KMS-11 (cell line): ENCODE measurements at regions not wholly inside any gene's neighbourhood (a gene's known extent, or its start where the extent isn't known, plus 50 kb on each side); places are given as distances from the start of the nearest gene placed in this dataset.
"Not testable (repeated sequence)": the region's sequence is repeated elsewhere in the genome, so short reads cannot be mapped to it uniquely, and the experiment has no call there.

Experiments
- H2AFZ ChIP-seq: fragments of 200-600 bp; sonication (generic); 2 replicates; pipeline ENCODE4 v1.6.1; 2016; ENCODE audit warnings: antibody characterized with exemption, mixed run types, low read depth
- H3K27ac ChIP-seq: fragments of 200-600 bp; sonication (generic); 2 replicates; pipeline ENCODE4 v1.6.1; 2016; ENCODE audit warnings: mild to moderate bottlenecking, mixed run types
- H3K27me3 ChIP-seq: fragments of 200-600 bp; sonication (generic); 2 replicates; pipeline ENCODE4 v1.6.1; 2017; ENCODE audit warnings: mild to moderate bottlenecking, low read depth, mixed run types, moderate library complexity; ENCODE audit not compliant: insufficient read depth
- H3K36me3 ChIP-seq: fragments of 200-600 bp; sonication (generic); 2 replicates; pipeline ENCODE4 v1.6.1; 2017; ENCODE audit warnings: mild to moderate bottlenecking, mixed run types; ENCODE audit not compliant: insufficient read depth
- H3K4me1 ChIP-seq: fragments of 200-600 bp; sonication (generic); 2 replicates; pipeline ENCODE4 v1.6.1; 2016; ENCODE audit warnings: mild to moderate bottlenecking, low read depth, mixed run types; ENCODE audit not compliant: poor library complexity, severe bottlenecking
- H3K4me2 ChIP-seq: fragments of 200-600 bp; sonication (generic); 2 replicates; pipeline ENCODE4 v1.7.0; 2016; ENCODE audit warnings: mild to moderate bottlenecking, mixed run types
- H3K4me3 ChIP-seq: fragments of 200-600 bp; sonication (generic); IDR thresholded peaks from 2 replicates; pipeline ENCODE4 v1.6.1; 2017; ENCODE audit warnings: low read depth, low read length, mixed read lengths; ENCODE audit not compliant: insufficient read depth
- H3K79me2 ChIP-seq: fragments of 200-600 bp; sonication (generic); 2 replicates; pipeline ENCODE4 v1.6.1; 2016; ENCODE audit warnings: low read depth, mixed run types; ENCODE audit not compliant: insufficient read depth
- H3K9ac ChIP-seq: fragments of 200-600 bp; sonication (generic); 2 replicates; pipeline ENCODE4 v1.6.1; 2016; ENCODE audit warnings: mild to moderate bottlenecking, mixed run types
- H4K20me1 ChIP-seq: fragments of 200-600 bp; sonication (generic); 2 replicates; pipeline ENCODE4 v1.6.1; 2016; ENCODE audit warnings: mild to moderate bottlenecking, mixed run types; ENCODE audit not compliant: insufficient read depth
- CTCF ChIP-seq: fragments of 200-600 bp; sonication (generic); conservative IDR thresholded peaks from 2 replicates; pipeline ENCODE4 v1.6.1; 2017; ENCODE audit warnings: low read depth, mild to moderate bottlenecking, antibody characterized with exemption, low read length, moderate library complexity, mixed read lengths

DNA sequence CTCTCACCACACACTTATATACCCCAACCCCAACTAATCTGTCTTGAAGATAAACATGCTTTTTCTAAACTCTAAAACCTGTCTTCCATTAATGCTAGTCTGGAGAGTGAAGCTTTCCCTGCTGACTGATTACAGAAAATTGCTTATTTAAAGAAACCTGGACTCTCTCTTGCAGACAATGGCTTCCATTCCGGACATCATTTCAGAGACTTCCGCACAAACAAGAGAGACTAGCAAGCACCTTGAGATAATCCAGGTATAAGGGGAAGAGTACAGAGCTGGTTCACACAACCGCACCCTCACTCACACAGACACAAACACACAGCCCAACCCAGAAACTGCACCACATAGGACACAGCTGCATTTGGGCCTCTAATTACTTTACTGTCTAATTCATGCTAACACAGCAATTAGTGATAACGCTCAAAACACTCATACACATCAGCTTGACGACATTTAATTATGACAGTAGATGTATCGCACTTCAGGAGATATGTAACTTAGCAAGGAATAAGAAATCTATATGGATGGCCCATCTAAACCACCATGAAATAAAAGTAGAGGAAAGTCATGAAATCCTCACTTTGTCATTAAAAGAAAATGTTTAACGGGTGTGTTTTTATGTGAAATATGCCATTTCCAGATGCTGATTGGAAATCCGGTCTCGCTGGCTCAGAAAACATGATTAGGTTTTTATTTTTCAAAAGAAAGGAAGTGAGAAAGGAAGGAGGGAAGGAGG, 138.1 kb upstream of the JARID2 start:
- no peak for TF ChIP-seq CTCF
- H4K20me1 ChIP-seq: no peaks in the 10 kb centered on the region
- no peak overlapping the region for H2AFZ ChIP-seq

GRCh38 chr6:15108383-15108715, 137.5 kb upstream of the JARID2 start:
- H3K4me3 ChIP-seq: no peak overlapping the region
- H3K4me1 ChIP-seq: no peaks in the 10 kb centered on the region
- H3K27ac ChIP-seq: no peak overlapping the region
- H3K4me2 ChIP-seq: no peak overlapping the region
- no peaks in the 10 kb centered on the region for H3K27me3 ChIP-seq
- H3K36me3 ChIP-seq: no peaks in the 10 kb centered on the region
- no peaks in the 10 kb centered on the region for H3K79me2 ChIP-seq
- no peaks in the 10 kb centered on the region for H4K20me1 ChIP-seq
- no peak overlapping the region for H2AFZ ChIP-seq
- H3K9ac ChIP-seq: no peak overlapping the region
- TF ChIP-seq CTCF: no peak

More for the DNA sequence above, 138.1 kb upstream of the JARID2 start:
- Histone ChIP-seq H3K4me1 (no peaks in the 10 kb centered on the region), H3K79me2 (no peaks in the 10 kb centered on the region), H3K36me3 (no peaks in the 10 kb centered on the region), H3K27ac (no peak overlapping the region), H3K27me3 (no peaks in the 10 kb centered on the region), H3K4me2 (no peak overlapping the region), H3K9ac (no peak overlapping the region), H3K4me3 (no peak overlapping the region)

- H3K4me1 ChIP-seq: no peaks in the 10 kb centered on the region
- no peaks in the 10 kb centered on the region for H3K36me3 ChIP-seq
- no peaks in the 10 kb centered on the region for H3K27me3 ChIP-seq
- H3K9ac ChIP-seq: no peak overlapping the region
- H3K79me2 ChIP-seq: no peaks in the 10 kb centered on the region
- no peak overlapping the region for H3K4me2 ChIP-seq
- H4K20me1 ChIP-seq: no peaks in the 10 kb centered on the region
- H3K4me3 ChIP-seq: no peak overlapping the region
- no peak for TF ChIP-seq CTCF
- H2AFZ ChIP-seq: no peak overlapping the region
- no peak overlapping the region for H3K27ac ChIP-seq
These were observed 136.4 kb upstream of the JARID2 start for GRCh38 chr6:15109338-15110090.

- Histone ChIP-seq H3K4me1 (no peaks in the 10 kb centered on the region), H3K4me3 (no peak overlapping the region), H2AFZ (no peak overlapping the region), H4K20me1 (no peaks in the 10 kb centered on the region), H3K9ac (no peak overlapping the region), H3K4me2 (no peak overlapping the region), H3K36me3 (no peaks in the 10 kb centered on the region), H3K27ac (no peak overlapping the region), H3K79me2 (no peaks in the 10 kb centered on the region), H3K27me3 (no peaks in the 10 kb centered on the region)
- no peak for TF ChIP-seq CTCF
These were observed 135.0 kb upstream of the JARID2 start for GRCh38 chr6:15110726-15111354.

DNA sequence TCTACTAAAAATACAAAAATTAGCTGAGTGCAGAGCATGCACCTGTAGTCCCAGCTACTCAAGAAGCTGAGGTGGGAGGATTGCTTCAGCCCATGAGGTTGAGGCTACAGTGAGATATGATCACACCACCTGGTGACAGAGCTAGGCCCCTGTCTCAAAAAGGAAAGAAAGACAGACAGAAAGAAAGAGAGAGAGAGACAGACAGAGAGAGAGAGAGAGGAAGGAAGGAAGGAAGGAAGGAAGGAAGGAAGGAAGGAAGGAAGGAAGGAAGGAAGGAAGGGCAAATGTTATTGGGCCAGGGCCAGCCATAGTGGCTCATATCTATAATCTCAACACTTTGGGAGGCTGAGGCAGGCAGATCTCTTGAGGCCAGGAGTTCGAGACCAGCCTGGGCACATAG, 134.3 kb upstream of the JARID2 start:
- not testable (repeated sequence) for H3K4me3 ChIP-seq, H2AFZ ChIP-seq, H3K4me1 ChIP-seq, H3K36me3 ChIP-seq, H3K9ac ChIP-seq, H4K20me1 ChIP-seq, H3K4me2 ChIP-seq, H3K27ac ChIP-seq, H3K79me2 ChIP-seq, H3K27me3 ChIP-seq
